Astrocyte (in vitro differentiated cells and primary cell): ENCODE measurements at regions not wholly inside any gene's neighbourhood (a gene's known extent, or its start where the extent isn't known, plus 50 kb on each side); places are given as distances from the start of the nearest gene placed in this dataset.

Experiments
- DNase-seq: peaks from one replicate; pipeline ENCODE4 v3.0.0-alpha.2; 2010; ENCODE audit warnings: low read depth
- FAIRE-seq: peaks from 2 replicates; lab custom pipeline; 2011; peaks lifted over from hg19 to GRCh38; lab: Jason Lieb, UNC
- H2AFZ ChIP-seq: 2 replicates; pipeline ENCODE4 v1.6.0; 2012; ENCODE audit warnings: low read depth, low read length, inconsistent platforms
- H3K27ac ChIP-seq: 2 replicates; pipeline ENCODE4 v1.5.1; 2011; ENCODE audit warnings: low read depth, low read length, inconsistent platforms
- H3K27me3 ChIP-seq: 2 replicates; pipeline ENCODE4 v1.6.0; 2011; ENCODE audit warnings: low read length, inconsistent platforms; ENCODE audit not compliant: insufficient read depth
- H3K36me3 ChIP-seq: 2 replicates; pipeline ENCODE4 v1.5.1; 2011; ENCODE audit warnings: low read length, inconsistent platforms; ENCODE audit not compliant: insufficient read depth
- H3K4me1 ChIP-seq: 2 replicates; pipeline ENCODE4 v1.5.1; 2011; ENCODE audit warnings: low read length, inconsistent platforms; ENCODE audit not compliant: insufficient read depth
- H3K4me2 ChIP-seq: 2 replicates; pipeline ENCODE4 v1.6.0; 2012; ENCODE audit warnings: low read length, inconsistent platforms
- H3K4me3 ChIP-seq: 2 replicates; pipeline ENCODE4 v1.5.1; 2011; ENCODE audit warnings: low read depth, mild to moderate bottlenecking, low read length, inconsistent platforms; ENCODE audit not compliant: insufficient read depth
- H3K79me2 ChIP-seq: 2 replicates; pipeline ENCODE4 v1.6.0; 2012; ENCODE audit warnings: mild to moderate bottlenecking, low read length, inconsistent platforms; ENCODE audit not compliant: insufficient read depth
- H3K9ac ChIP-seq: 2 replicates; pipeline ENCODE4 v1.6.0; 2012; ENCODE audit warnings: mild to moderate bottlenecking, low read length, inconsistent platforms
- H3K9me3 ChIP-seq: 2 replicates; pipeline ENCODE4 v1.5.1; 2012; ENCODE audit warnings: low read depth, mild to moderate bottlenecking, low read length, inconsistent platforms; ENCODE audit not compliant: insufficient read depth
- H4K20me1 ChIP-seq: 2 replicates; pipeline ENCODE4 v1.6.0; 2012; ENCODE audit warnings: low read length, inconsistent platforms; ENCODE audit not compliant: insufficient read depth
- H3K27ac Mint-ChIP-seq: one replicate; pipeline ENCODE4 v1.8.0; 2021; ENCODE audit warnings: mild to moderate bottlenecking, mixed read lengths; ENCODE audit not compliant: unreplicated experiment
- H3K27me3 Mint-ChIP-seq: one replicate; pipeline ENCODE4 v1.8.0; 2021; ENCODE audit warnings: low read depth, mixed read lengths; ENCODE audit not compliant: unreplicated experiment
- H3K36me3 Mint-ChIP-seq: one replicate; pipeline ENCODE4 v1.8.0; 2021; ENCODE audit warnings: low read depth, mixed read lengths; ENCODE audit not compliant: unreplicated experiment
- H3K4me1 Mint-ChIP-seq: one replicate; pipeline ENCODE4 v1.8.0; 2021; ENCODE audit warnings: low read depth, mixed read lengths; ENCODE audit not compliant: unreplicated experiment
- H3K4me3 Mint-ChIP-seq: one replicate; pipeline ENCODE4 v1.8.0; 2021; ENCODE audit warnings: mild to moderate bottlenecking, moderate library complexity, mixed read lengths; ENCODE audit not compliant: unreplicated experiment
- H3K9me3 Mint-ChIP-seq: one replicate; pipeline ENCODE4 v1.8.0; 2021; ENCODE audit warnings: mild to moderate bottlenecking, mixed read lengths; ENCODE audit not compliant: unreplicated experiment
- EZH2 ChIP-seq: IDR thresholded peaks from 2 replicates; pipeline ENCODE4 v1.6.1; 2012; ENCODE audit warnings: mild to moderate bottlenecking, low read length, inconsistent platforms; ENCODE audit not compliant: insufficient read depth
- TF ChIP-seq, protein P1 (sequence below): IDR thresholded peaks from 2 replicates; pipeline ENCODE4 v1.5.1; 2011; ENCODE audit warnings: low read depth, mild to moderate bottlenecking, inconsistent platforms, low read length, moderate library complexity; ENCODE audit not compliant: insufficient read depth

GRCh38 chr17:79497777-79498348 is 113.0 kb downstream of the RBFOX3 start:
- H3K4me2 ChIP-seq: no peak overlapping the region
- peaks cover 2% of the 10 kb centered on the region for H3K27me3 ChIP-seq
- H2AFZ ChIP-seq: no peak overlapping the region
- Mint-ChIP-seq H3K4me3 (no peak overlapping the region), H3K27ac (no peak overlapping the region), H3K9me3 (peaks cover 6% of the 10 kb centered on the region), H3K36me3 (no peaks in the 10 kb centered on the region), H3K4me1 (peaks cover 3% of the 10 kb centered on the region), H3K27me3 (peaks cover 11% of the 10 kb centered on the region)
- no peaks in the 10 kb centered on the region for H3K36me3 ChIP-seq
- no peak overlapping the region for H3K9ac ChIP-seq
- no peak for DNase-seq
- H3K4me1 ChIP-seq: no peaks in the 10 kb centered on the region
- no peaks in the 10 kb centered on the region for H4K20me1 ChIP-seq
- H3K27ac ChIP-seq: no peak overlapping the region
- no peak for FAIRE-seq
- H3K4me3 ChIP-seq: no peak overlapping the region
- TF ChIP-seq EZH2: no peak
- peaks cover 3% of the 10 kb centered on the region for H3K9me3 ChIP-seq
- H3K79me2 ChIP-seq: no peaks in the 10 kb centered on the region

GRCh38 chr17:79496422-79497005 is 114.3 kb downstream of the RBFOX3 start:
- DNase-seq: no peak
- Mint-ChIP-seq H3K4me3 (no peak overlapping the region), H3K36me3 (no peaks in the 10 kb centered on the region), H3K9me3 (peaks cover 6% of the 10 kb centered on the region), H3K27me3 (peaks cover 12% of the 10 kb centered on the region), H3K27ac (no peak overlapping the region), H3K4me1 (peaks cover 3% of the 10 kb centered on the region)
- H3K79me2 ChIP-seq: no peaks in the 10 kb centered on the region
- no peaks in the 10 kb centered on the region for H3K36me3 ChIP-seq
- no peaks in the 10 kb centered on the region for H4K20me1 ChIP-seq
- no peak overlapping the region for H3K4me3 ChIP-seq
- no peak overlapping the region for H3K27ac ChIP-seq
- peaks cover 2% of the 10 kb centered on the region for H3K27me3 ChIP-seq
- FAIRE-seq: no peak
- no peak for TF ChIP-seq EZH2
- peaks cover 3% of the 10 kb centered on the region for H3K9me3 ChIP-seq
- H3K4me2 ChIP-seq: no peak overlapping the region
- H3K9ac ChIP-seq: no peak overlapping the region
- no peaks in the 10 kb centered on the region for H3K4me1 ChIP-seq
- no peak overlapping the region for H2AFZ ChIP-seq

GRCh38 chr17:79495665-79496064 is 115.2 kb downstream of the RBFOX3 start:
- TF ChIP-seq EZH2: no peak
- TF ChIP-seq, protein P1, sequence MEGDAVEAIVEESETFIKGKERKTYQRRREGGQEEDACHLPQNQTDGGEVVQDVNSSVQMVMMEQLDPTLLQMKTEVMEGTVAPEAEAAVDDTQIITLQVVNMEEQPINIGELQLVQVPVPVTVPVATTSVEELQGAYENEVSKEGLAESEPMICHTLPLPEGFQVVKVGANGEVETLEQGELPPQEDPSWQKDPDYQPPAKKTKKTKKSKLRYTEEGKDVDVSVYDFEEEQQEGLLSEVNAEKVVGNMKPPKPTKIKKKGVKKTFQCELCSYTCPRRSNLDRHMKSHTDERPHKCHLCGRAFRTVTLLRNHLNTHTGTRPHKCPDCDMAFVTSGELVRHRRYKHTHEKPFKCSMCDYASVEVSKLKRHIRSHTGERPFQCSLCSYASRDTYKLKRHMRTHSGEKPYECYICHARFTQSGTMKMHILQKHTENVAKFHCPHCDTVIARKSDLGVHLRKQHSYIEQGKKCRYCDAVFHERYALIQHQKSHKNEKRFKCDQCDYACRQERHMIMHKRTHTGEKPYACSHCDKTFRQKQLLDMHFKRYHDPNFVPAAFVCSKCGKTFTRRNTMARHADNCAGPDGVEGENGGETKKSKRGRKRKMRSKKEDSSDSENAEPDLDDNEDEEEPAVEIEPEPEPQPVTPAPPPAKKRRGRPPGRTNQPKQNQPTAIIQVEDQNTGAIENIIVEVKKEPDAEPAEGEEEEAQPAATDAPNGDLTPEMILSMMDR: no peak
- peaks cover 8% of the 10 kb centered on the region for H3K9me3 Mint-ChIP-seq
- H3K27ac Mint-ChIP-seq: no peak overlapping the region
- no peaks in the 10 kb centered on the region for H3K79me2 ChIP-seq
- no peak for DNase-seq
- H3K4me2 ChIP-seq: no peak overlapping the region
- no peak overlapping the region for H3K27ac ChIP-seq
- peaks cover 17% of the 10 kb centered on the region for H3K27me3 Mint-ChIP-seq
- H3K4me1 Mint-ChIP-seq: no peaks in the 10 kb centered on the region
- H3K36me3 ChIP-seq: no peaks in the 10 kb centered on the region
- no peaks in the 10 kb centered on the region for H4K20me1 ChIP-seq
- no peak overlapping the region for H3K4me3 ChIP-seq
- H3K4me1 ChIP-seq: no peaks in the 10 kb centered on the region
- H3K27me3 ChIP-seq: peaks cover 2% of the 10 kb centered on the region
- H2AFZ ChIP-seq: no peak overlapping the region
- no peaks in the 10 kb centered on the region for H3K36me3 Mint-ChIP-seq
- no peak overlapping the region for H3K4me3 Mint-ChIP-seq
- no peak overlapping the region for H3K9ac ChIP-seq
- peaks cover 3% of the 10 kb centered on the region for H3K9me3 ChIP-seq
- FAIRE-seq: no peak
